ENCODE measurements at regions not wholly inside any gene's neighbourhood (a gene's known extent, or its start where the extent isn't known, plus 50 kb on each side); places are given as distances from the start of the nearest gene placed in this dataset.

- peak; percentile 28 for DNase-seq (ENCODE audit: low spot score)
- peak; percentile 32 for TF ChIP-seq CTCF (IDR thresholded peaks at IDR 0.05; ENCODE audit: extremely low read depth, insufficient read depth, missing control alignments)
- in situ Hi-C loops (cut with MboI; ENCODE audit: low pct_unique_long_range_greater_than_20kb, low sequenced_read_pairs, unreplicated experiment) = no loop called here
Measured at GRCh38 chr2:121128741-121129659, 156.0 kb downstream of the TFCP2L1 start.

- no peak for TF ChIP-seq CTCF (IDR thresholded peaks at IDR 0.05; ENCODE audit: extremely low read depth, insufficient read depth, missing control alignments)
- DNase-seq (ENCODE audit: low spot score) = no peak
- in situ Hi-C loops (cut with MboI; ENCODE audit: low pct_unique_long_range_greater_than_20kb, low sequenced_read_pairs, unreplicated experiment) = no loop called here
Measured at GRCh38 chr2:121129692-121130091, 155.3 kb downstream of the TFCP2L1 start.

- no peak for DNase-seq (ENCODE audit: low spot score)
- in situ Hi-C loops (cut with MboI; ENCODE audit: low pct_unique_long_range_greater_than_20kb, low sequenced_read_pairs, unreplicated experiment) = no loop called here
- no peak for TF ChIP-seq CTCF (IDR thresholded peaks at IDR 0.05; ENCODE audit: extremely low read depth, insufficient read depth, missing control alignments)
Measured at GRCh38 chr2:121130301-121130850, 154.6 kb downstream of the TFCP2L1 start.

GRCh38 chr2:121131375-121131774 is 153.6 kb downstream of the TFCP2L1 start:
- in situ Hi-C loops (cut with MboI; ENCODE audit: low pct_unique_long_range_greater_than_20kb, low sequenced_read_pairs, unreplicated experiment) = no loop called here
- DNase-seq (ENCODE audit: low spot score) = no peak
- TF ChIP-seq CTCF (IDR thresholded peaks at IDR 0.05; ENCODE audit: extremely low read depth, insufficient read depth, missing control alignments) = no peak

- TF ChIP-seq CTCF (IDR thresholded peaks at IDR 0.05; ENCODE audit: extremely low read depth, insufficient read depth, missing control alignments) = no peak
- DNase-seq (ENCODE audit: low spot score) = no peak
- in situ Hi-C loops (cut with MboI; ENCODE audit: low pct_unique_long_range_greater_than_20kb, low sequenced_read_pairs, unreplicated experiment) = no loop called here
Measured at GRCh38 chr2:121132054-121132761, 152.8 kb downstream of the TFCP2L1 start.

GRCh38 chr2:121132762-121133107 is 152.3 kb downstream of the TFCP2L1 start:
- no peak for TF ChIP-seq CTCF (IDR thresholded peaks at IDR 0.05; ENCODE audit: extremely low read depth, insufficient read depth, missing control alignments)
- DNase-seq (ENCODE audit: low spot score) = no peak
- in situ Hi-C loops (cut with MboI; ENCODE audit: low pct_unique_long_range_greater_than_20kb, low sequenced_read_pairs, unreplicated experiment) = no loop called here
